Brain microvascular endothelial cell (primary cell): ENCODE measurements at regions not wholly inside any gene's neighbourhood (a gene's known extent, or its start where the extent isn't known, plus 50 kb on each side); places are given as distances from the start of the nearest gene placed in this dataset.

Source experiments
- DNase-seq: peaks from one replicate; pipeline ENCODE4 v3.0.0-alpha.2; 2020
- H3K27ac ChIP-seq: fragments of 250-450 bp; sonication (Bioruptor Pico); 2 replicates; pipeline ENCODE4 v1.5.1; 2020; ENCODE audit warnings: mild to moderate bottlenecking, moderate library complexity
- H3K27me3 ChIP-seq: fragments of 250-450 bp; sonication (Bioruptor Pico); replicated peaks from 2 replicates; pipeline ENCODE4 v1.5.1; 2020; ENCODE audit warnings: mild to moderate bottlenecking
- H3K36me3 ChIP-seq: fragments of 250-450 bp; sonication (Bioruptor Pico); replicated peaks from 2 replicates; pipeline ENCODE4 v1.5.1; 2020; ENCODE audit warnings: mild to moderate bottlenecking
- H3K4me3 ChIP-seq: 2 replicates; pipeline ENCODE4 v1.5.1; 2011; ENCODE audit warnings: low read depth, mild to moderate bottlenecking, control low read depth, low read length, moderate library complexity
- CTCF ChIP-seq: IDR thresholded peaks from 2 replicates; pipeline ENCODE4 v1.5.1; 2011; ENCODE audit warnings: low read depth, mild to moderate bottlenecking, moderate library complexity, low read length, control low read depth, inconsistent platforms; ENCODE audit errors: missing control alignments
- in situ Hi-C: cut with HindIII; loops from 2 replicates; pipeline ENCODE4 v1.10.0; 2017; ENCODE audit warnings: low sequenced_read_pairs, low pct_ligation_motif_present

GRCh38 chr1:223057569-223058093, 85.4 kb downstream of the TLR5 start:
- no peak for DNase-seq
- no peak for TF ChIP-seq CTCF
- in situ Hi-C loops = no loop called here
- Histone ChIP-seq H3K27me3 (no peaks in the 10 kb centered on the region), H3K4me3 (no peak overlapping the region), H3K27ac (no peak overlapping the region), H3K36me3 (no peaks in the 10 kb centered on the region)
